ENCODE measurements at regions not wholly inside any gene's neighbourhood (a gene's known extent, or its start where the extent isn't known, plus 50 kb on each side); places are given as distances from the start of the nearest gene placed in this dataset.

GRCh38 chr1:104163912-104164476 is 414.3 kb downstream of the AMY1C start:
- no peak for DNase-seq (ENCODE audit: low spot score)
- H3K27ac Mint-ChIP-seq (ENCODE audit: unreplicated experiment) = no peak overlapping the region
- no peaks in the 10 kb centered on the region for H3K36me3 Mint-ChIP-seq (ENCODE audit: low read depth, unreplicated experiment)
- H3K27me3 Mint-ChIP-seq (ENCODE audit: unreplicated experiment) = no peaks in the 10 kb centered on the region
- no peaks in the 10 kb centered on the region for H3K9me3 Mint-ChIP-seq (ENCODE audit: unreplicated experiment)
- H3K4me1 Mint-ChIP-seq (ENCODE audit: unreplicated experiment) = no peaks in the 10 kb centered on the region
- H3K4me3 Mint-ChIP-seq (ENCODE audit: unreplicated experiment) = no peak overlapping the region
- no peak for TF ChIP-seq CTCF (IDR thresholded peaks at IDR 0.05; ENCODE audit: unreplicated experiment)

GRCh38 chr1:104172243-104172681 is 422.6 kb downstream of the AMY1C start:
- no peak overlapping the region for H3K27ac Mint-ChIP-seq (ENCODE audit: unreplicated experiment)
- peaks cover 3% of the 10 kb centered on the region for H3K27me3 Mint-ChIP-seq (ENCODE audit: unreplicated experiment)
- no peak for TF ChIP-seq CTCF (IDR thresholded peaks at IDR 0.05; ENCODE audit: unreplicated experiment)
- no peaks in the 10 kb centered on the region for H3K9me3 Mint-ChIP-seq (ENCODE audit: unreplicated experiment)
- H3K36me3 Mint-ChIP-seq (ENCODE audit: low read depth, unreplicated experiment) = no peaks in the 10 kb centered on the region
- H3K4me3 Mint-ChIP-seq (ENCODE audit: unreplicated experiment) = no peak overlapping the region
- DNase-seq (ENCODE audit: low spot score) = no peak
- H3K4me1 Mint-ChIP-seq (ENCODE audit: unreplicated experiment) = no peaks in the 10 kb centered on the region

GRCh38 chr1:104182251-104182650 is 432.6 kb downstream of the AMY1C start:
- Mint-ChIP-seq H3K4me1 (ENCODE audit: unreplicated experiment) (no peaks in the 10 kb centered on the region), H3K27ac (ENCODE audit: unreplicated experiment) (no peak overlapping the region), H3K27me3 (ENCODE audit: unreplicated experiment) (no peaks in the 10 kb centered on the region), H3K36me3 (ENCODE audit: low read depth, unreplicated experiment) (no peaks in the 10 kb centered on the region), H3K9me3 (ENCODE audit: unreplicated experiment) (no peaks in the 10 kb centered on the region), H3K4me3 (ENCODE audit: unreplicated experiment) (no peak overlapping the region)
- DNase-seq (ENCODE audit: low spot score) = no peak
- TF ChIP-seq CTCF (IDR thresholded peaks at IDR 0.05; ENCODE audit: unreplicated experiment) = no peak

GRCh38 chr1:104189207-104189606 is 439.5 kb downstream of the AMY1C start:
- H3K9me3 Mint-ChIP-seq (ENCODE audit: unreplicated experiment) = no peaks in the 10 kb centered on the region
- TF ChIP-seq CTCF (IDR thresholded peaks at IDR 0.05; ENCODE audit: unreplicated experiment) = no peak
- no peaks in the 10 kb centered on the region for H3K36me3 Mint-ChIP-seq (ENCODE audit: low read depth, unreplicated experiment)
- H3K27me3 Mint-ChIP-seq (ENCODE audit: unreplicated experiment) = no peaks in the 10 kb centered on the region
- H3K27ac Mint-ChIP-seq (ENCODE audit: unreplicated experiment) = no peak overlapping the region
- DNase-seq (ENCODE audit: low spot score) = no peak
- H3K4me1 Mint-ChIP-seq (ENCODE audit: unreplicated experiment) = no peaks in the 10 kb centered on the region
- H3K4me3 Mint-ChIP-seq (ENCODE audit: unreplicated experiment) = no peak overlapping the region

- H3K9me3 Mint-ChIP-seq (ENCODE audit: unreplicated experiment) = no peaks in the 10 kb centered on the region
- no peaks in the 10 kb centered on the region for H3K36me3 Mint-ChIP-seq (ENCODE audit: low read depth, unreplicated experiment)
- H3K4me3 Mint-ChIP-seq (ENCODE audit: unreplicated experiment) = no peak overlapping the region
- DNase-seq (ENCODE audit: low spot score) = no peak
- no peak overlapping the region for H3K27ac Mint-ChIP-seq (ENCODE audit: unreplicated experiment)
- no peaks in the 10 kb centered on the region for H3K4me1 Mint-ChIP-seq (ENCODE audit: unreplicated experiment)
- no peak for TF ChIP-seq CTCF (IDR thresholded peaks at IDR 0.05; ENCODE audit: unreplicated experiment)
- H3K27me3 Mint-ChIP-seq (ENCODE audit: unreplicated experiment) = no peaks in the 10 kb centered on the region
Measured at GRCh38 chr1:104190821-104191220, 441.1 kb downstream of the AMY1C start.
